Liver (tissue), 8 donors: ENCODE measurements at regions not wholly inside any gene's neighbourhood (a gene's known extent, or its start where the extent isn't known, plus 50 kb on each side); places are given as distances from the start of the nearest gene placed in this dataset.

ENCODE experiments used
- DNase-seq: peaks from one replicate; pipeline ENCODE4 v3.0.0-alpha.2; 2017; ENCODE audit warnings: low spot score
- H3K27ac ChIP-seq, 2 donors: one replicate each; pipeline ENCODE4 v1.7.0; 2013; ENCODE audit warnings: inconsistent platforms in 2 of 2, low read length in 2 of 2, control low read depth in 1 of 2, low read depth in 1 of 2, mild to moderate bottlenecking in 1 of 2
- H3K27me3 ChIP-seq, 4 donors: one replicate each; pipeline versions ENCODE4 v1.6.1 to v1.7.0; 2013; ENCODE audit warnings: low read length in 3 of 4, inconsistent platforms in 1 of 4, mild to moderate bottlenecking in 1 of 4, moderate library complexity in 1 of 4; ENCODE audit not compliant: control insufficient read depth in 4 of 4, insufficient read depth in 4 of 4
- H3K36me3 ChIP-seq, 4 donors: one replicate each; pipeline versions ENCODE4 v1.6.1 to v1.7.0; 2013; ENCODE audit warnings: low read length in 3 of 4, mild to moderate bottlenecking in 3 of 4, low read depth in 1 of 4, moderate library complexity in 1 of 4; ENCODE audit not compliant: control insufficient read depth in 4 of 4, insufficient read depth in 3 of 4
- H3K4me1 ChIP-seq, 4 donors: one replicate each; pipeline versions ENCODE4 v1.6.1 to v1.7.0; 2013; ENCODE audit warnings: low read length in 3 of 4, mild to moderate bottlenecking in 3 of 4, moderate library complexity in 1 of 4; ENCODE audit not compliant: control insufficient read depth in 4 of 4, insufficient read depth in 4 of 4
- H3K4me3 ChIP-seq, 3 donors: one replicate each; pipeline versions ENCODE4 v1.6.1 to v1.7.0; 2013; ENCODE audit warnings: low read length in 3 of 3, control low read depth in 1 of 3, low read depth in 1 of 3, mild to moderate bottlenecking in 1 of 3
- H3K9ac ChIP-seq, 2 donors: one replicate each; pipeline ENCODE4 v1.7.0; 2013; ENCODE audit warnings: low read length in 2 of 2, mild to moderate bottlenecking in 2 of 2, moderate library complexity in 2 of 2, control low read depth in 1 of 2, low read depth in 1 of 2
- H3K9me3 ChIP-seq, 4 donors: one replicate each; pipeline versions ENCODE4 v1.6.1 to v1.7.0; 2013; ENCODE audit warnings: low read length in 3 of 4; ENCODE audit not compliant: control insufficient read depth in 4 of 4
- ATF3 ChIP-seq: IDR thresholded peaks from 2 replicates; pipeline ENCODE4 v1.6.1; 2016; ENCODE audit warnings: antibody characterized with exemption
- CTCF ChIP-seq: fragments of 150-350 bp; IDR thresholded peaks from 2 replicates; pipeline ENCODE4 v1.5.1; 2017; ENCODE audit warnings: improper control_type of control experiment, low read depth, low read length; ENCODE audit not compliant: missing input control
- EGR1 ChIP-seq, 2 donors: IDR thresholded peaks; 2 replicates each; pipeline ENCODE4 v1.6.1; 2016 to 2018; ENCODE audit warnings: antibody characterized with exemption in 2 of 2, low read depth in 2 of 2
- FOXA1 ChIP-seq: IDR thresholded peaks from 2 replicates; pipeline ENCODE4 v1.6.1; 2016; ENCODE audit warnings: antibody characterized with exemption
- FOXA2 ChIP-seq: IDR thresholded peaks from 2 replicates; pipeline ENCODE4 v1.6.1; 2016; ENCODE audit warnings: antibody characterized with exemption
- HNF4A ChIP-seq, 2 donors: conservative IDR thresholded peaks; 2 replicates each; pipeline ENCODE4 v1.6.1; 2016; ENCODE audit warnings: antibody characterized with exemption in 2 of 2, mild to moderate bottlenecking in 2 of 2
- HNF4G ChIP-seq: IDR thresholded peaks from 2 replicates; pipeline ENCODE4 v1.6.1; 2016; ENCODE audit warnings: antibody characterized with exemption
- MAX ChIP-seq: IDR thresholded peaks from 2 replicates; pipeline ENCODE4 v1.6.1; 2016; ENCODE audit warnings: antibody characterized with exemption
- NR2F2 ChIP-seq: IDR thresholded peaks from 2 replicates; pipeline ENCODE4 v1.6.1; 2016; ENCODE audit warnings: antibody characterized with exemption
- RAD21 ChIP-seq, 2 donors: IDR thresholded peaks; 2 replicates each; pipeline ENCODE4 v1.6.1; 2016; ENCODE audit warnings: antibody characterized with exemption in 2 of 2, mild to moderate bottlenecking in 2 of 2
- REST ChIP-seq: IDR thresholded peaks from 2 replicates; pipeline ENCODE4 v1.6.1; 2016; ENCODE audit warnings: antibody characterized with exemption, mild to moderate bottlenecking
- RXRA ChIP-seq, 2 donors: IDR thresholded peaks; 2 replicates each; pipeline ENCODE4 v1.6.1; 2017 to 2018; ENCODE audit warnings: antibody characterized with exemption in 2 of 2, mild to moderate bottlenecking in 1 of 2
- SP1 ChIP-seq: IDR thresholded peaks from 2 replicates; pipeline ENCODE4 v1.6.1; 2018; ENCODE audit warnings: antibody characterized with exemption, mild to moderate bottlenecking
- TAF1 ChIP-seq: conservative IDR thresholded peaks from 2 replicates; pipeline ENCODE4 v1.6.1; 2016; ENCODE audit warnings: antibody characterized with exemption, mild to moderate bottlenecking
- YY1 ChIP-seq: IDR thresholded peaks from 2 replicates; pipeline ENCODE4 v1.6.1; 2016; ENCODE audit warnings: antibody characterized with exemption, mild to moderate bottlenecking
- ZBTB33 ChIP-seq: IDR thresholded peaks from 2 replicates; pipeline ENCODE4 v1.6.1; 2016; ENCODE audit warnings: antibody characterized with exemption
- WGBS: extraction: QIAGEN DNeasy Blood & Tissue Kit; methylation state at CpG from one replicate; pipeline ENCODE4 v1.1.7; 2013; 5-methylcytosine and 5-hydroxymethylcytosine counted together
- donor health status: healthy.
- donor health status: healthy.
- donor health status: healthy.
- donor health status: healthy.
- donor health status: healthy.

- TF ChIP-seq FOXA1 (no peak), FOXA2 (no peak)
- DNase-seq: no peak
- 88% methylated on average over 3 of the region's 3 CpGs for WGBS
- H3K36me3 ChIP-seq: peaks cover 0 to 2% (median 0%) of the 10 kb centered on the region in 4 donors
- no peak overlapping the region for H3K9ac ChIP-seq
- no peaks in the 10 kb centered on the region for H3K27me3 ChIP-seq
- H3K4me3 ChIP-seq: no peak overlapping the region
- H3K27ac ChIP-seq: no peak overlapping the region
- no peaks in the 10 kb centered on the region for H3K4me1 ChIP-seq
- H3K9me3 ChIP-seq: no peaks in the 10 kb centered on the region
Measured at GRCh38 chr6:147742440-147742839, 233.9 kb downstream of the SAMD5 start.

- Histone ChIP-seq H3K4me3 (no peak overlapping the region), H3K36me3 (peaks cover 0 to 2% (median 0%) of the 10 kb centered on the region in 4 donors), H3K27me3 (no peaks in the 10 kb centered on the region), H3K27ac (no peak overlapping the region), H3K9ac (no peak overlapping the region), H3K4me1 (no peaks in the 10 kb centered on the region), H3K9me3 (no peaks in the 10 kb centered on the region)
- 99% methylated on average over 1 of the region's 1 CpG for WGBS
- no peak for TF ChIP-seq FOXA1
- no peak for DNase-seq
Measured at GRCh38 chr6:147744012-147744411, 235.5 kb downstream of the SAMD5 start.

- Histone ChIP-seq H3K36me3 (peaks cover 0 to 2% (median 0%) of the 10 kb centered on the region in 4 donors), H3K9me3 (no peaks in the 10 kb centered on the region), H3K4me3 (no peak overlapping the region), H3K27ac (no peak overlapping the region), H3K9ac (no peak overlapping the region), H3K27me3 (no peaks in the 10 kb centered on the region), H3K4me1 (no peaks in the 10 kb centered on the region)
- no peak for DNase-seq
- TF ChIP-seq HNF4A (conservative IDR thresholded peaks at IDR 0.05) (no peak), YY1 (no peak), CTCF (no peak), MAX (no peak), RAD21 (IDR thresholded peaks at IDR 0.05) (no peak), NR2F2 (no peak), FOXA1 (no peak), RXRA (IDR thresholded peaks at IDR 0.05) (no peak), REST (no peak), HNF4G (no peak), ATF3 (no peak), TAF1 (no peak), EGR1 (IDR thresholded peaks at IDR 0.05; ENCODE audit: low read depth in 2 of 2) (no peak), SP1 (no peak), ZBTB33 (no peak)
- WGBS: 80% methylated on average over 5 of the region's 5 CpGs
Measured at GRCh38 chr6:147749331-147749730, 240.8 kb downstream of the SAMD5 start.
